Esophagus squamous epithelium (tissue), 5 donors: ENCODE measurements at regions not wholly inside any gene's neighbourhood (a gene's known extent, or its start where the extent isn't known, plus 50 kb on each side); places are given as distances from the start of the nearest gene placed in this dataset.

ENCODE experiments used
- DNase-seq: peaks from one replicate; lab custom pipeline; 2025; lab: John Stamatoyannopoulos, UW
- H3K27ac ChIP-seq, 4 donors: fragments of 200-600 bp; sonication (generic); one replicate each; pipeline ENCODE4 v1.5.1; 2016 to 2019; ENCODE audit warnings: mild to moderate bottlenecking in 1 of 4
- H3K27me3 ChIP-seq, 4 donors: fragments of 200-600 bp; sonication (generic); 1 replicate in 3 of 4; 2 replicates in 1 of 4; pipeline versions ENCODE4 v1.5.1 to v1.6.0; 2017 to 2021; ENCODE audit warnings: antibody characterized with exemption in 1 of 4
- H3K36me3 ChIP-seq, 3 donors: fragments of 200-600 bp; sonication (generic); one replicate each; pipeline ENCODE4 v1.5.1; 2016 to 2019
- H3K4me1 ChIP-seq, 3 donors: fragments of 200-600 bp; sonication (generic); one replicate each; pipeline ENCODE4 v1.5.1; 2017 to 2019
- H3K4me3 ChIP-seq, 4 donors: fragments of 200-600 bp; sonication (generic); 1 replicate in 3 of 4; 2 replicates in 1 of 4; pipeline ENCODE4 v1.5.1; 2016 to 2019; ENCODE audit warnings: mild to moderate bottlenecking in 2 of 4, moderate library complexity in 1 of 4
- H3K9me3 ChIP-seq, 3 donors: fragments of 200-600 bp; sonication (generic); one replicate each; pipeline ENCODE4 v1.5.1; 2016 to 2019
- CTCF ChIP-seq, 6 experiments: fragments of 450-650 bp in 4 of 6; fragments of 200-600 bp in 2 of 6; sonication (generic) in 2 of 6; IDR thresholded peaks; one replicate each; pipeline ENCODE4 v1.5.1; 2016 to 2019; ENCODE audit warnings: antibody characterized with exemption in 6 of 6, mild to moderate bottlenecking in 4 of 6, moderate library complexity in 4 of 6
- POLR2A ChIP-seq, 4 donors: fragments of 450-650 bp; IDR thresholded peaks; one replicate each; pipeline ENCODE4 v1.6.1; 2017; ENCODE audit warnings: antibody characterized with exemption in 4 of 4, mild to moderate bottlenecking in 4 of 4, moderate library complexity in 3 of 4
- WGBS, 2 donors: methylation state at CpG; one replicate each; pipeline ENCODE4 v1.1.5; 2018; 5-methylcytosine and 5-hydroxymethylcytosine counted together
- intact Hi-C: fragments of 100-400 bp; cut with DNase I; formaldehyde crosslinking; loops from one replicate; pipeline ENCODE4 v1.15.0; 2022
- donor health status: DM: yes; HTN: yes; CAD: no.

GRCh38 chr1:213821943-213822334 is 165.8 kb upstream of the PROX1 start:
- Histone ChIP-seq H3K36me3 (no peaks in the 10 kb centered on the region), H3K4me1 (no peaks in the 10 kb centered on the region), H3K4me3 (no peak overlapping the region), H3K27ac (no peak overlapping the region), H3K27me3 (no peaks in the 10 kb centered on the region), H3K9me3 (no peaks in the 10 kb centered on the region)
- TF ChIP-seq CTCF (IDR thresholded peaks at IDR 0.05) (no peak), POLR2A (IDR thresholded peaks at IDR 0.05) (no peak)
- WGBS, 2 donors: 0% methylated on average over 1 of the region's 1 CpG
- no peak for DNase-seq
- intact Hi-C loops: no loop called here

- WGBS, 2 donors: 77 to 88% methylated on average over 4 of the region's 4 CpGs
- intact Hi-C loops: no loop called here
- DNase-seq: no peak
- H3K4me1 ChIP-seq: no peaks in the 10 kb centered on the region
- TF ChIP-seq CTCF (IDR thresholded peaks at IDR 0.05): no peak
- no peak for TF ChIP-seq POLR2A (IDR thresholded peaks at IDR 0.05)
- no peaks in the 10 kb centered on the region for H3K9me3 ChIP-seq
- no peaks in the 10 kb centered on the region for H3K36me3 ChIP-seq
- H3K27me3 ChIP-seq: no peaks in the 10 kb centered on the region
- no peak overlapping the region for H3K27ac ChIP-seq
- H3K4me3 ChIP-seq: no peak overlapping the region
Measured at GRCh38 chr1:213826891-213827290, 160.9 kb upstream of the PROX1 start.

- intact Hi-C loops: no loop called here
- 47 to 62% methylated on average over 4 of the region's 4 CpGs for whole genome bisulfite sequencing, 2 donors
- no peak for TF ChIP-seq POLR2A (IDR thresholded peaks at IDR 0.05)
Measured at GRCh38 chr1:213828867-213829266, 158.9 kb upstream of the PROX1 start.

GRCh38 chr1:213829780-213830179 is 158.0 kb upstream of the PROX1 start:
- H3K4me3 ChIP-seq: no peak overlapping the region
- H3K9me3 ChIP-seq: no peaks in the 10 kb centered on the region
- no peaks in the 10 kb centered on the region for H3K4me1 ChIP-seq
- intact Hi-C loops: no loop called here
- no peaks in the 10 kb centered on the region for H3K36me3 ChIP-seq
- WGBS, 2 donors: 62% methylated on average over 5 of the region's 5 CpGs
- no peak for DNase-seq
- H3K27ac ChIP-seq: no peak overlapping the region
- TF ChIP-seq CTCF (IDR thresholded peaks at IDR 0.05): no peak
- TF ChIP-seq POLR2A (IDR thresholded peaks at IDR 0.05): no peak
- no peaks in the 10 kb centered on the region for H3K27me3 ChIP-seq

More at GRCh38 chr1:213828867-213829266, 158.9 kb upstream of the PROX1 start:
- Histone ChIP-seq H3K27ac (no peak overlapping the region), H3K4me3 (no peak overlapping the region), H3K4me1 (no peaks in the 10 kb centered on the region), H3K27me3 (no peaks in the 10 kb centered on the region), H3K9me3 (no peaks in the 10 kb centered on the region), H3K36me3 (no peaks in the 10 kb centered on the region)
- no peak for DNase-seq

- no peaks in the 10 kb centered on the region for H3K36me3 ChIP-seq
- intact Hi-C loops: no loop called here
- no peak overlapping the region for H3K27ac ChIP-seq
- DNase-seq: no peak
- TF ChIP-seq CTCF (IDR thresholded peaks at IDR 0.05) (no peak), POLR2A (IDR thresholded peaks at IDR 0.05) (no peak)
- no peaks in the 10 kb centered on the region for H3K4me1 ChIP-seq
- H3K9me3 ChIP-seq: no peaks in the 10 kb centered on the region
- WGBS, 2 donors: 44 to 66% methylated on average over 6 of the region's 6 CpGs
- no peak overlapping the region for H3K4me3 ChIP-seq
- H3K27me3 ChIP-seq: no peaks in the 10 kb centered on the region
Measured at GRCh38 chr1:213830371-213830770, 157.4 kb upstream of the PROX1 start.

- 58 to 73% methylated on average over 3 of the region's 3 CpGs for WGBS, 2 donors
- intact Hi-C loops: no loop called here
- no peaks in the 10 kb centered on the region for H3K4me1 ChIP-seq
- TF ChIP-seq CTCF (IDR thresholded peaks at IDR 0.05) (no peak), POLR2A (IDR thresholded peaks at IDR 0.05) (no peak)
- H3K27ac ChIP-seq: no peak overlapping the region
- no peak for DNase-seq
- H3K9me3 ChIP-seq: no peaks in the 10 kb centered on the region
- no peaks in the 10 kb centered on the region for H3K27me3 ChIP-seq
- no peaks in the 10 kb centered on the region for H3K36me3 ChIP-seq
- no peak overlapping the region for H3K4me3 ChIP-seq
Measured at GRCh38 chr1:213840575-213840974, 147.2 kb upstream of the PROX1 start.
